SU-DHL-6 (cell line): ENCODE measurements at regions not wholly inside any gene's neighbourhood (a gene's known extent, or its start where the extent isn't known, plus 50 kb on each side); places are given as distances from the start of the nearest gene placed in this dataset.

Experiments used
- CTCF ChIP-seq: fragments of 200-600 bp; sonication (generic); IDR thresholded peaks from one replicate; pipeline ENCODE4 v1.5.1; 2017; ENCODE audit warnings: antibody characterized with exemption, mild to moderate bottlenecking, low read length, moderate library complexity; ENCODE audit not compliant: insufficient read depth, poor library complexity, severe bottlenecking
- EZH2phosphoT487 ChIP-seq: fragments of 200-600 bp; sonication (generic), shearing (Covaris generic); conservative IDR thresholded peaks from 2 replicates; pipeline ENCODE4 v1.6.1; 2018; ENCODE audit warnings: mild to moderate bottlenecking, antibody characterized with exemption, low read length, moderate library complexity, mixed read lengths

- TF ChIP-seq CTCF (no peak), EZH2phosphoT487 (no peak)
Observed at GRCh38 chr16:88132836-88133506, 181.7 kb downstream of the BANP start.
